Uterus (tissue), 2 donors: ENCODE measurements at regions not wholly inside any gene's neighbourhood (a gene's known extent, or its start where the extent isn't known, plus 50 kb on each side); places are given as distances from the start of the nearest gene placed in this dataset.

Experiments used
- POLR2A ChIP-seq, 2 donors: fragments of 450-650 bp; IDR thresholded peaks; one replicate each; pipeline ENCODE4 v1.6.1; 2016; ENCODE audit warnings: antibody characterized with exemption in 2 of 2, mild to moderate bottlenecking in 1 of 2, moderate library complexity in 1 of 2
- TF ChIP-seq, protein P1 (sequence below), 4 experiments: fragments of 200-600 bp in 2 of 4; fragments of 450-650 bp in 2 of 4; sonication (generic) in 2 of 4; IDR thresholded peaks; one replicate each; pipeline ENCODE4 v1.5.1; 2016 to 2019; ENCODE audit warnings: antibody characterized with exemption in 4 of 4, mild to moderate bottlenecking in 2 of 4, moderate library complexity in 1 of 4

DNA sequence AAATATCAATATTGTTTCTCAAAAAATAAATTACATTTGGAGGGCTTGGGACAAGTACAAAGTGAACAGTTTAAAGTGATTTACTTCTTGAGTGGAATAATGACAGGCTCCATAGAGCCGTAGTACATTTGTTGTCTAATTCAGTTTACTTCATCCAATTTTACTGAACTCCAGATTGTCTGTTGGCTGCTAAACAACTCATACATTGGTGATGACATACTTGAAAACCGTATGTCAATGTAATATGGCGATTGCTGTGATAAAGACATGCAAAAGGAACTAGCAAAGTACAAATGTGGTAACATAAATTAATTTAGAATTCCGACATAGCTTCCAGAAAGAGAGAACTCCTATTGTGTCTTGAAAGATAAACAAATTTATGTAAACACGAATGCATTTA lies 1197.5 kb upstream of the CDH18 start:
- TF ChIP-seq, protein P1, sequence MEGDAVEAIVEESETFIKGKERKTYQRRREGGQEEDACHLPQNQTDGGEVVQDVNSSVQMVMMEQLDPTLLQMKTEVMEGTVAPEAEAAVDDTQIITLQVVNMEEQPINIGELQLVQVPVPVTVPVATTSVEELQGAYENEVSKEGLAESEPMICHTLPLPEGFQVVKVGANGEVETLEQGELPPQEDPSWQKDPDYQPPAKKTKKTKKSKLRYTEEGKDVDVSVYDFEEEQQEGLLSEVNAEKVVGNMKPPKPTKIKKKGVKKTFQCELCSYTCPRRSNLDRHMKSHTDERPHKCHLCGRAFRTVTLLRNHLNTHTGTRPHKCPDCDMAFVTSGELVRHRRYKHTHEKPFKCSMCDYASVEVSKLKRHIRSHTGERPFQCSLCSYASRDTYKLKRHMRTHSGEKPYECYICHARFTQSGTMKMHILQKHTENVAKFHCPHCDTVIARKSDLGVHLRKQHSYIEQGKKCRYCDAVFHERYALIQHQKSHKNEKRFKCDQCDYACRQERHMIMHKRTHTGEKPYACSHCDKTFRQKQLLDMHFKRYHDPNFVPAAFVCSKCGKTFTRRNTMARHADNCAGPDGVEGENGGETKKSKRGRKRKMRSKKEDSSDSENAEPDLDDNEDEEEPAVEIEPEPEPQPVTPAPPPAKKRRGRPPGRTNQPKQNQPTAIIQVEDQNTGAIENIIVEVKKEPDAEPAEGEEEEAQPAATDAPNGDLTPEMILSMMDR (IDR thresholded peaks at IDR 0.05), result no peak
- TF ChIP-seq POLR2A (IDR thresholded peaks at IDR 0.05), result no peak
